ENCODE measurements at regions not wholly inside any gene's neighbourhood (a gene's known extent, or its start where the extent isn't known, plus 50 kb on each side); places are given as distances from the start of the nearest gene placed in this dataset.

- Histone ChIP-seq H3K9me3 (no peaks in the 10 kb centered on the region), H3K4me3 (no peak overlapping the region), H3K27ac (no peak overlapping the region), H3K4me1 (no peaks in the 10 kb centered on the region), H3K27me3 (no peaks in the 10 kb centered on the region), H3K36me3 (no peaks in the 10 kb centered on the region)
- intact Hi-C loops (cut with DNase I), result no loop called here
- WGBS, 2 donors, result 54 to 65% methylated on average over 1 of the region's 1 CpG
- no peak for ATAC-seq
- DNase-seq, result no peak
- no peak for TF ChIP-seq CTCF (IDR thresholded peaks at IDR 0.05)
- FAIRE-seq, result no peak
Observed at GRCh38 chr12:39036105-39036504, 130.7 kb upstream of the CPNE8 start.

DNA sequence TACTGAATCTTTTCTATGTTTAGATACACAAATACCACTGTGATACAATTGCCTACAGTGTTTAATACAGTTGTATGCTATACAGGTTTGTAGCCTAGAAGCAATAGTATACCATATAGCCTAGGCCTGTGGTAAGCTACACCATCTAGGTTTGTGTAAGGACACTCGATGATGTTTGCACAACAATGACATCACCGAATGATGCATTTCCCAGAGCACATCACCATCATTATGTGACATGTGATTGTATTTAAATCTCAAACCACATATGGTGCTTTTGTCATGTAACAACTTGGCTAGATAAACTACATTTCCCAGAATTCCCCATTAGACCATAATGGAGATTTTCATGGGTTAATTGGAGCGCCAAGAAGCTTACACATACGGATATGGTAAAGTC lies 128.4 kb upstream of the CPNE8 start:
- H3K27me3 ChIP-seq, result no peaks in the 10 kb centered on the region
- H3K36me3 ChIP-seq, result no peaks in the 10 kb centered on the region
- no peaks in the 10 kb centered on the region for H3K9me3 ChIP-seq
- H3K4me1 ChIP-seq, result no peaks in the 10 kb centered on the region
- ATAC-seq (no peak), DNase-seq (no peak), FAIRE-seq (no peak)
- WGBS, 2 donors, result 63 to 78% methylated on average over 4 of the region's 4 CpGs
- intact Hi-C loops (cut with DNase I), result no loop called here
- TF ChIP-seq CTCF (IDR thresholded peaks at IDR 0.05), result no peak
- no peak overlapping the region for H3K4me3 ChIP-seq
- no peak overlapping the region for H3K27ac ChIP-seq

- no peaks in the 10 kb centered on the region for H3K27me3 ChIP-seq
- ATAC-seq, result no peak
- no peaks in the 10 kb centered on the region for H3K36me3 ChIP-seq
- WGBS, 2 donors, result 76 to 77% methylated on average over 2 of the region's 2 CpGs
- FAIRE-seq, result no peak
- no peak overlapping the region for H3K4me3 ChIP-seq
- intact Hi-C loops (cut with DNase I), result no loop called here
- H3K9me3 ChIP-seq, result no peaks in the 10 kb centered on the region
- no peaks in the 10 kb centered on the region for H3K4me1 ChIP-seq
- no peak for TF ChIP-seq CTCF (IDR thresholded peaks at IDR 0.05)
- no peak overlapping the region for H3K27ac ChIP-seq
- DNase-seq, result no peak
Observed at GRCh38 chr12:39032448-39032847, 127.1 kb upstream of the CPNE8 start.

- no peak for DNase-seq
- no peaks in the 10 kb centered on the region for H3K9me3 ChIP-seq
- no peak for FAIRE-seq
- TF ChIP-seq CTCF (IDR thresholded peaks at IDR 0.05), result no peak
- intact Hi-C loops (cut with DNase I), result no loop called here
- no peak overlapping the region for H3K4me3 ChIP-seq
- H3K27ac ChIP-seq, result no peak overlapping the region
- no peaks in the 10 kb centered on the region for H3K27me3 ChIP-seq
- H3K4me1 ChIP-seq, result no peaks in the 10 kb centered on the region
- H3K36me3 ChIP-seq, result no peaks in the 10 kb centered on the region
- ATAC-seq, result no peak
Observed at GRCh38 chr12:39032034-39032433, 126.6 kb upstream of the CPNE8 start.

- H3K4me1 ChIP-seq, result no peaks in the 10 kb centered on the region
- H3K27ac ChIP-seq, result no peak overlapping the region
- FAIRE-seq (no peak), ATAC-seq (no peak), DNase-seq (no peak)
- no peaks in the 10 kb centered on the region for H3K9me3 ChIP-seq
- TF ChIP-seq CTCF (IDR thresholded peaks at IDR 0.05), result no peak
- 29 to 39% methylated on average over 1 of the region's 1 CpG for WGBS, 2 donors
- H3K27me3 ChIP-seq, result no peaks in the 10 kb centered on the region
- intact Hi-C loops (cut with DNase I), result no loop called here
- H3K36me3 ChIP-seq, result no peaks in the 10 kb centered on the region
- H3K4me3 ChIP-seq, result no peak overlapping the region
Observed at GRCh38 chr12:39028382-39028781, 123.0 kb upstream of the CPNE8 start.
